Hepatic stellate cell (primary cell): ENCODE measurements at regions not wholly inside any gene's neighbourhood (a gene's known extent, or its start where the extent isn't known, plus 50 kb on each side); places are given as distances from the start of the nearest gene placed in this dataset.
"Not testable (repeated sequence)": the region's sequence is repeated elsewhere in the genome, so short reads cannot be mapped to it uniquely, and the experiment has no call there.

Experiments used
- DNase-seq: peaks from one replicate; pipeline ENCODE4 v3.0.0; 2011; ENCODE audit warnings: low spot score

GRCh38 chr7:45407730-45408408 lies 166.3 kb upstream of the ADCY1 start:
- no peak for DNase-seq

DNA sequence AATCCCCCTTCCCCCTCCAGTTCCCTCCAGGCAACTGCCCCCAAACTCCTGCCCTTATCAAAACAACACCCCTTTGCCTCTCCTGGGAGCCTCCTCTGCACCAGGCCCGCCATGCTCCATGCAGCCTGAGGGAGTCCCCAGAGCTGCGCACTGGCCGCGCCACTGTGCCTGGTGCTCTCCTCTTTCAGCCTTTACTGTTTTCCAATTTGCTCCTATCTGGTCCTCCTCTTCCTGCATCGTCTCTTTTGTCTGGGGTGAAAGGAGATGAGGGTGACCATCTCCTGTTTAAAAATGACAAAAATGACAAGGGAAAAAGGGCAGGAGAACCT lies 165.8 kb upstream of the ADCY1 start:
- no peak for DNase-seq

- DNase-seq: no peak
Measured at GRCh38 chr7:45410893-45411292, 163.3 kb upstream of the ADCY1 start.

GRCh38 chr7:45413419-45413818 lies 160.7 kb upstream of the ADCY1 start:
- no peak for DNase-seq

DNA sequence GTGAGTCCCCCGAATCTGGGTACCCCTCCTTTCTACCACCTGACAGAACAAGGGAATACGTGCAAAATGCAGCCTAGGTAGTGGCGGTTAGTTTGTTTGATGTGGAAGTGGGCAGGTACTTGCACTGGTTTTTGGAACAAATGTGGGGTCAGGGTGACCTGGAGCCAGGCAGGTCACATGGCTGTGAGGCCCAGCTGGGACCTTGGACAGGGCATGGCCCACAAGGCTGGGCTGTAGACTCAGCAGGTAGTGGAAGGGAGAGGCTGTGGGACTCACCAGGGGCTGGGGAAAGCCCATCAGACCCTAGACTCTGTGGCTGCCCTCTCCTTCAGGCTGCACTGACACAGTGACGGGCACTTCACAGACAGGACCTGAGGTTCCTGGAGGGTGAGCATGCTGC lies 159.9 kb upstream of the ADCY1 start:
- no peak for DNase-seq

DNA sequence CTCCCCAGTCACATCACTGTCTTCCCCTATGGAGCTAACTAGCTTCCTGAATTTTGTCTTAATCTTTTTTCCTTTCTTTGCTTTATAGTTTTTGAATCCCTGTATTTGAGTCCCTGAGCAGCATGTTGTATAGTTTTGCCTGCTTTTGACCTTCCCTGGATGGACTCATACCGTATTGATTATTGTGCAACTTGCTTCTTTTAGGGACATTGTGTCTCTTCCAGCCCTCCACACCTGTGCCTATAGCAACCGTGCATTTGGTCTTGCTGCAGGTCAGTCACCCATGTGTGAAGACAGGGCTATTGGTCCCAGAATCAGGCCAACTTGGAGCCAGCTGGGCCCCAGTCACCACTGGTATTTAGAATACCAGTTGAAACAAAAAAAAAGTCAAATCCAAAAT lies 158.9 kb upstream of the ADCY1 start:
- no peak for DNase-seq

DNA sequence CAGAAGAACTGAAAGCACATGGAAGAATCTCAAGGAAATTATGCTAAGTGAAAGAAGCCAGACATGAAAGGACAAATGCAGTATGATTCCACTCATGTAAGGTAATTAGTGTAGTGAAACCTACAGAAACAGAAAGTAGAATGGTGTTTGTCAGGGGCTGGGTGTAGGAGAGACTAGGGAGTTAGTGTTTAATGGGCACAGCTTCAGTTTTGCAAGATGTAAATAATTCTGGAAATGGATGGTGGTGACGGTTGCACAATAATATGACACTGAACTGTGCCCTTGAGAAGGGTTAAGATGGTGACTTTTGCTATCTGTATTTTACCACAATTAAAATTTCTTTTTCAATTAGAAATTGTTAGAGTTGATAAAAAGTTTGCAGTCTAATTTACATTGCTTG lies 157.3 kb upstream of the ADCY1 start:
- DNase-seq: no peak

- DNase-seq: no peak
Measured at GRCh38 chr7:45417268-45417667, 156.9 kb upstream of the ADCY1 start.

GRCh38 chr7:45417735-45418134 lies 156.4 kb upstream of the ADCY1 start:
- no peak for DNase-seq

- no peak for DNase-seq
Measured at GRCh38 chr7:45420843-45421495, 153.2 kb upstream of the ADCY1 start.

GRCh38 chr7:45421806-45422205 lies 152.4 kb upstream of the ADCY1 start:
- DNase-seq: no peak

DNA sequence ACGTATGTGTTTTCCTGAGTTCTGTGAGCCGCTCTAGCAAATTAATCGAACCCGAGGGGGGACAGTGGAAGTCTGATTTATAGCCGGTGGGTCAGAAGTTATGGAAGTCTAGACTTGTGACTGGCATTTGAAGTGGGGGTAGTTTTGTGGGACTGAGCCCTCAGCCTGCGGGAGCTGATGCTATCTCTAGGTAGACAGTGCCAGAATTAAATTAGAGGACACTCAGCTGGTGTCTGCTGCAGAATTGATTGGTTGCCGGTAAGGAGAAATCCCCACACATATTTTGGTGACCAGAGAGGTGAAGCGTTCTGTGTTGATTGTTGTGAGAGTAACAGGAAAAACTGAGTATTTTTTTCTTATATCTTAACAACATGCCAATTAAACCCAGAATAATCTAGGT lies 143.8 kb upstream of the ADCY1 start:
- no peak for DNase-seq

- no peak for DNase-seq
Measured at GRCh38 chr7:45434167-45434784, 139.9 kb upstream of the ADCY1 start.

GRCh38 chr7:45435131-45435530 lies 139.0 kb upstream of the ADCY1 start:
- no peak for DNase-seq

DNA sequence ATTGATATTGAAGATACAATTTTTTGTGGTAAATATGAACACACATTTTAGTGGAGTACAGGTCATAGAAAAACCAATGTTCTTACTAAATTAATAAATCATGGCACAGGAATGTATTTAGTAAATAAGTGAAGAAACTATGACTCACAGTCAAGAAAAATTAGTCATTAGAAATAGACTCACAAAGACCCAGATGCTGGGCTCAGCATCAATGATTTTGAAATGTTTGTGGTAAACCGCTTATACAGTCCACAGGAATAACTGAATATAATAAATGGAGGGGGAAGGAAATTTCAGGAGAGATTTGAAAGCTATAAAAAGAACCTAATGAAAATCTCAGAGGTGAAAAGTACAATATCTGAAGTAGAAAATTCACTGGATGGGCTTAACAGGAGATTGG lies 138.3 kb upstream of the ADCY1 start:
- no peak for DNase-seq

- DNase-seq: not testable (repeated sequence)
Measured at GRCh38 chr7:45440776-45441175, 133.4 kb upstream of the ADCY1 start.

GRCh38 chr7:45443263-45443662 lies 130.9 kb upstream of the ADCY1 start:
- no peak for DNase-seq

DNA sequence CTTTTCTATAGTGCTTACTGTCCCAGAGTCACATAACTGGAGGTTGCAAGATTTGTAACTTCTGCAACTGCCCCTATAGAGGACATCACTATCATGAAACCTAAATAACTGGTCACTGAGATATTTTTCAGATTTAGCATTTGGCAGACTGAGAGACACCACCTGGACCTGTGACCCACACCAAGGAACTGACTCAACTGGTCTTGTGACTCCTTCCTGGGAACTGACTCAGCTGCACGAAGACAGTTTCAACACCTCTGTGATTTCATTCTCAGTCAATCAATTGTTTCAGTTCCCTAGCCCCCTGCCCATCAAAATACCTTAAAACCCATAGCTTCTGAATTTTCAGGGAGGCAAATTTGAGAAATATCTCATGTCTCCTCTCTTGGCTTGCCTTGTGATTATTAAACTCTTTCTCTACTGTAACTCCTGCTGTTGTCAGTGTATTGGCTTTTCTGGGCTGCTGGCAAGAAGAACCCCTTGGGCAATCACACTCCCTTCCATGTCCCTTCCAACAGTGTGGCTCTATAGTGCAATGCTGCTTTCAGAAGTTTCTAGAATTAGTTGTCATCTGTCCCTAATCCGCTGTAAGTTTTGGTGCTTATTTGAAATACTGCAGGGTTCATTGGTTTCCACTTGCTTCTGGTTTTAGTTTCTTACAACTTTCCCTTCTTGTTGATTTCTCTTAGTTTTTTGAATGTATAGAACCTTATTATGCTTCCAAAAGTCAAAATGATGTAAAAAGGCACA lies 127.8 kb upstream of the ADCY1 start:
- no peak for DNase-seq

- DNase-seq: no peak
Measured at GRCh38 chr7:45447296-45447695, 126.9 kb upstream of the ADCY1 start.

DNA sequence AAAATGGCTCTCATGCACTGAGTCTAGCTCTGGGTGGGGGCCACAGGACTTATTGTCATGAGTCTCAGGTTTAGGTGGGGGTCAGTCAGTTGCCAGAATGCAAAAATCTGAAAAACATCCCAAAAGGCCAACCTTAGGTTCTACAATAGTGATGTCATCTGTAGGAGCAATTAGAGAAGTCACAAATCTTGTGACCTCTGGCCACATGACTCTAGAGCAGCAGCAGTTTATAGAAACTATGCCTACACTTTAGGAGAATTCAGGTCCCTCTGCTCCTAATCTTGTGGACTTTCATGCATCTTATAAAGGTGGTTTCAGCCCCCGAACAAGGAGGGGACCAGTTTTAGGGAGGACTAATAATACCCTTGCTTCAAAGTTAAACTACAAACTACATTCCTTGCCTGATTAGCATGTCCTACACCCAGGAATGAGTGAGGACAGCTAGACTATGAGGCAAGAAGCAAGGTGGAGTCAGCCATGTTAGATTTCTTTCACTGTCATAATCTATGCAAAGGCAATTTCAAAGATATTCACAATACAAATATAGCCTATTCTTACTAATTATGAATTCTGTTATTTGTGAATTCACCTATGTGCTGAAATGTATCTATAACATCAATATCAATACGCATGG lies 123.5 kb upstream of the ADCY1 start:
- no peak for DNase-seq

DNA sequence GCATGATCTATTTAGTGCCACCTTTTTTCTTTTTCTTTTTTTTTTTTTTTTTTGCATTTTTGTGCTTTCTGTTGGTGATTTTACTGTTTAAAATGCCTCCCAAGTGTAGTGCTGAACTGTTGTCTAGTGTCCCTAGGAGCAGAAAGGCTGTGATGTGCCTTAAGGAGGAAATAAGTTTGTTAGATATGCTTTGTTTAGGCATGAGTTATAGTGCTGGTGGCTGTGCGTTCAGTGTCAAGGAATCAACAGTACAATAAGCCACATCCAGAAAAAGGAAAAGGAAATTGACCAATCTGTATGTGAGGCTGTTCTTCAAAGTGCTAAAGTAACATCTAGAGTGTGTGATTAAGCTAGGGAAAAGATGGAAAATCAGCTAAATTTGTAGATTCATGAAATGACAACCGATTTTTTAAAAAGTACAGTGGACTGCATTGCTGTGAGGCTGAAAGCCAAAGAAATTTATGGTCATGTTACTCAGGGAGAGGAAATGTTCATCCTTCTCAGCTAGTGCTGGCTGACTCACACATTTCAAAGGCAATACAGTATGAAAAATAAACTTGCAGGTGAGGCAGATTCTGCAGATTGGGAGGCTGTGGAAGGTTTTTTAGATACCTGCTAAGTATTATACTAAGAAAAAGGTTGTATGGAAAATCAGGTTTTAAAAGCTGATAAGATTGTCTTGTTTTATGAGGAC lies 122.7 kb upstream of the ADCY1 start:
- DNase-seq: no peak

- DNase-seq: no peak
Measured at GRCh38 chr7:45454771-45455170, 119.4 kb upstream of the ADCY1 start.
